GM12891 (cell line): ENCODE measurements at regions not wholly inside any gene's neighbourhood (a gene's known extent, or its start where the extent isn't known, plus 50 kb on each side); places are given as distances from the start of the nearest gene placed in this dataset.

Source experiments
- DNase-seq: peaks from one replicate; pipeline ENCODE4 v3.0.0; 2011; ENCODE audit warnings: low spot score; ENCODE audit not compliant: insufficient read length
- FAIRE-seq: peaks from 2 replicates; lab custom pipeline; 2011; peaks lifted over from hg19 to GRCh38; lab: Jason Lieb, UNC
- PAX5 ChIP-seq: IDR thresholded peaks from 2 replicates; pipeline ENCODE4 v1.6.1; 2011; ENCODE audit warnings: low read length, moderate library complexity, mild to moderate bottlenecking; ENCODE audit not compliant: insufficient read depth, severe bottlenecking
- POLR2A ChIP-seq: IDR thresholded peaks from 2 replicates; pipeline ENCODE4 v1.6.1; 2011; ENCODE audit warnings: low read depth, low read length, control low read depth
- POLR2AphosphoS5 ChIP-seq: IDR thresholded peaks from 2 replicates; pipeline ENCODE4 v1.6.1; 2011; ENCODE audit warnings: low read depth, low read length, control low read depth
- POU2F2 ChIP-seq: IDR thresholded peaks from 2 replicates; pipeline ENCODE4 v1.6.1; 2011; ENCODE audit warnings: low read depth, mild to moderate bottlenecking, control low read depth, low read length, moderate library complexity
- SPI1 ChIP-seq: IDR thresholded peaks from 2 replicates; pipeline ENCODE4 v1.6.1; 2011; ENCODE audit warnings: low read depth, low read length, control low read depth
- TAF1 ChIP-seq: IDR thresholded peaks from 2 replicates; pipeline ENCODE4 v1.6.1; 2011; ENCODE audit warnings: low read depth, low read length, control low read depth

DNA sequence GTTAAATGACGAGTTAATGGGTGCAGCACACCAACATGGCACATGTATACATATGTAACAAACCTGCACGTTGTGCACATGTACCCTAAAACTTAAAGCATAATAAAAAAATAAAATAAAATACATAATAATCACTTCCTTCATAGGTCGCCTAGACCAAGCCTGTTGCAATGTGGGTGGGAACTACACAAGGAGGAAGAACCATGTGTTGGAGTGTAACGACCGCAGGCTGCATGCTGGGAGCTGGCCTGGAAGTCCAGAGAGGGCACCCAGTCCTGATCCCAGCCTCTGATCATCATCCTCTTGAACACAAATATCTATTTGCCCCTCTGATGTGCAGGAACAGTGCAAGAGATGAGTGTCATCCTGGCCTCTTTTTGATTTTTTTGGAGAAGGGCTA lies 224.7 kb upstream of the ASIC2 start:
- DNase-seq (no peak), FAIRE-seq (no peak)
- TF ChIP-seq POLR2AphosphoS5, result no peak
- TF ChIP-seq POU2F2, result no peak
- TF ChIP-seq TAF1, result no peak
- TF ChIP-seq POLR2A, result no peak
- TF ChIP-seq SPI1, result no peak
- TF ChIP-seq PAX5, result no peak

DNA sequence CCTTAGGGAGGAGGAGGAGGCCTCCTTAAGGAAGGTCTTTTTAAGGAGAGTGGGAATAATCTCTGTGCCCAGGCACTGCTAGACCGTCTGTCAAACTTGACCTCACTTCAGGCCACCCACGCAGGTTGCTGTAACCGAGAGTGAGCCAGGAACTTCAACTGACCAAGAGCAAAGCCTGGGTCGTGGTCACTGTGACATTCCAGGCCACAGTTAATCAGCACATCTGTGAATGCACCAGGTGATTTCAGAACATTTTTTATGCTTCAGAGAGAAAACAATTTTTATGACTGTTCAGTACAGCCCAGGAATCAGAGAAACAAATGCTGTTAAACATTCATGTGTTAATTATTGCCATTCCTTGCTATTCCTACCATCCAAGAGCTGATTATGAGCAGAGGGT lies 226.6 kb upstream of the ASIC2 start:
- DNase-seq (no peak), FAIRE-seq (no peak)
- TF ChIP-seq POU2F2 (no peak), PAX5 (no peak), POLR2AphosphoS5 (no peak), POLR2A (no peak), TAF1 (no peak), SPI1 (no peak)

DNA sequence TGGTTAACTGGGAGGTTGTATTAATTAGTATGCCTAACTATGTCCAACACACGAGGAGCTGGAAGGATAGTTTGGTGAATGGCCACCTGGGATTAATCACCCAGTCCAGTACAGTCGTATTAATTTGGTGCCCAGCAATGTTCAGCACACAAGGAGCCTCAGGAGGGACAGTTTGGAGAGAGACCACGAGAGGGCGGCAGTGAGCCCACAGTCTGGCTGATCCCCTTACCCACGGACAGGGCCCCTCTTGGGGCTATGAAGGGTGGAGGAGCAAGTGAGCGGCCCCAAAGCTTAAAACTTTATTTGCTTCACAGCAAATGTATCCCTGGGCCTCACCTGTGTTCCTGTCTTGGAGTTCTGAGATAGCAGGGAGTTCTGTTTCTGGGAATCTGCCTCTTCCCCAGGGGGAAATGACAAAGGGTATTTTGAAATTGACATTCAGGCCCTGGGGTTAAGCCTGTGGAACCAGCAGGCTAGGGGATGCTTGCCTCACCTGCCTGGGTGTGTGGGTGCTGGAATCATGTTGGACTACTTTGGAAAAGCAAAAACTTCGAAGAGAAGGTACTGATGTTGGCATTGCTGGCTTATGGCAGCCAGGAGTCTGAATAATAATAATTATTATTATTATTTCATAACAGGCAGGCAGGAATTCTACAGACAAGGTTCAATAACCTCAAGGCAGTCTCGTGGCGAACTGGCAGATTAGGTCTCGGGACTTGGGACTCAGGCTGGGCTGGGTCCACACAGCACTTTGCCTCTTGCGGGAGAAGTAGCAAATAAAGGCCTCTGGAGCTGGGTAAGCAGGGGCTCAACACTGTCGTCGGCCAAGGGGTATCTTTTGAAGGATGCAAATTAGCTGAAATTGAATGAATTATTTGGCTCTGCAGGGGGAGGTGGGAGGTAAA lies 227.6 kb upstream of the ASIC2 start:
- FAIRE-seq, result peak; percentile 33
- TF ChIP-seq POLR2A (no peak), POLR2AphosphoS5 (no peak), TAF1 (no peak), SPI1 (no peak), PAX5 (no peak), POU2F2 (no peak)
- peak; percentile 65 for DNase-seq

DNA sequence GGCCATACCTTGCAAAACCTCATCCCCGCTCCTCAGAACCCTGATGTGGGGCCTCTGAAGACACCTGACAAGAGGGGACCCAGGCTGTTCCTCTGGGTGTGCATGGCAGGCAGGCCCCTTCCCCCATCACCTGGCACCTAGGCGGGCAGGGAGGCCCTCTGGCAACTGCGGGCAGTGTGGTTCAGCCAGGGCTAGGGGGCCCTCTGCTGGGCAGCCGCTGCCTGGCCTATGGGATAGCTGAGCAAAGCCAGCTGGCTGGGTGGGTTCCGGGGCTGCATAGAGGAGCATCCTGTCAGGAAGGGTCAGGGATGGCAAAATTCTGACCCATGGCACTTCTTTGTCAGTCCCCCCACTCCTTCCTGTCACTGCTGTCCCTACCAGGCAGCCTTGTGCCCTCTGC lies 228.7 kb upstream of the ASIC2 start:
- FAIRE-seq (no peak), DNase-seq (no peak)
- TF ChIP-seq PAX5 (no peak), POLR2AphosphoS5 (no peak), POU2F2 (no peak), TAF1 (no peak), POLR2A (no peak), SPI1 (no peak)

DNA sequence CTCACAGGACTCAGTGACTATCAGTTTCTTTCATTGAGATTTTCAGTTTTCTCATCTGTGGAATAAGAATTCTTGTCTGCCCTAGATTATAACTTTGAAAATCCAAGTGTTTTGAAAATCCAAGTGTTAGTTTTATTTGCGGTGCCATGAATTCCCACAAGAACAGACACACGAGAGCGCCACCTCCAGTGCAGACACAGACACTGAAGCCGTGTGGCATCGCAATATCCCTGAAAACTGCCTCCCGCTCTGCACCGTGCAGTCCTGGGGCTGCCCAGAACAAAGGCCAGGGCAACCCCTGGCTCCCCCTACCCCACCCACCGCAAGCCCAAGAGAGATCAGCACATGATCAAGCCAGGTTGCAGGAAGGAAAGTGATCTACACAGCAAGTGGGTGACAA lies 229.5 kb upstream of the ASIC2 start:
- FAIRE-seq, result no peak
- DNase-seq, result no peak
- TF ChIP-seq PAX5 (no peak), POLR2A (no peak), SPI1 (no peak), TAF1 (no peak), POU2F2 (no peak), POLR2AphosphoS5 (no peak)

DNA sequence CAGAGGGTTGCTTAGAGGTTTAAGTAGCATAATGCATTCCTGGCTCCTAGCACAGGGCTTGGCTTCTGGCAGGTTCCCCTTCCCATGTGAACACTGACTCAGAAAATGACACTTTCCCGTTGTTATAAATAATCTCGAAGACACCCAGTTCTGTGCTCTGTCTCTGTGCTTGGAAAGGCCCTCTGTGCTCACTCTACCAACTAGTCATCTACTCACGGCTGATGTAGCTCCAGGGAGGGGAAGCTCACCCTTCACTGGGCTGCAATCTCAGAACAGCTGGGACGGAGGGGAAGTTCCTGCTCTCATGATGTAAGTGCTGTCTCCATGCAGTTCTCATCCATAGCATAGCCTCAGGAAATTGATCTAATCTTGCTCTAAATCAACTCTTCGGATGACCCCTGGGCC lies 230.5 kb upstream of the ASIC2 start:
- TF ChIP-seq POLR2A (no peak), POU2F2 (no peak), TAF1 (no peak)
- no peak for FAIRE-seq
- no peak for DNase-seq

DNA sequence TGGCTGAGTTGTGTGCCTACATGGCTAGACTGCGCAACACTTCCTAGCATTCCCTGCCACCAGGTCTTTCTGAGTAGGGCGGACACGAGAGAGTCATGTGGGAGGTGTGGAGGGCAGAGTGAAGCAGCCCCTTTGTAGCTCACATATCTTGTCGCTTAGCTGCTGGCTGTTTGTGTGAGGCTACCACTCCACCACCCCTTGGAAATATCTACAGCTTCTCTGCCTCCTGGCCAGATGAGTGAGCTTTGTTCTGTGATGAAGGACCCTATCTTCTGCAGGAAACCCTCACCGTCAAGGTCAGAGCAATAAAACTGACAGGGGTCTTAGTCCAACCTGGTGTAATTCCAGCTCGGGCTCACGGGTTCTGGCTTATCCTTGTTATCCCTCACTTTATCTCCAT lies 232.1 kb upstream of the ASIC2 start:
- DNase-seq, result no peak
- FAIRE-seq, result no peak
- no peak for TF ChIP-seq PAX5
- no peak for TF ChIP-seq TAF1
- no peak for TF ChIP-seq POU2F2
- TF ChIP-seq POLR2AphosphoS5, result no peak
- no peak for TF ChIP-seq SPI1
- no peak for TF ChIP-seq POLR2A

DNA sequence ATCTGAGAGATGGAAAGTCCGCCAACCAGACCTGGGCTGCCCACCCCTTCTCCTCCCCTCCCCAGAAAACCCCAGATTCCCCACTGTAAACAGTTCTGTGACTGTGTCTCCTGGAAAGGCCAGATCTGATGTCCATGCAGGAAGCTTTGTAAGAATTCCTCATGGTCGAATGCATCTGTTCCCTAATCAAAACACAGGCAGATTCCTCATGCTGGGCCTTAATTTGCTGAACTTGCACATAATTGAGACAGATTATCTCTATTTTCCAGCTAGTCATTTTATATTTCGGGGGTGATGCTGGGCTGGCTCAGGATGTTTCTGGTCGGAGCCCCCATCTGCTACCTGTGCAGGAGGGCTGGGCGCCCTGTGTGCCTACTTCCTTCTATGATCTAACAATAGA lies 233.6 kb upstream of the ASIC2 start:
- TF ChIP-seq POLR2A, result no peak
- no peak for TF ChIP-seq TAF1
- TF ChIP-seq PAX5, result no peak
- no peak for TF ChIP-seq POLR2AphosphoS5
- no peak for TF ChIP-seq SPI1
- no peak for TF ChIP-seq POU2F2
- no peak for DNase-seq
- FAIRE-seq, result no peak

DNA sequence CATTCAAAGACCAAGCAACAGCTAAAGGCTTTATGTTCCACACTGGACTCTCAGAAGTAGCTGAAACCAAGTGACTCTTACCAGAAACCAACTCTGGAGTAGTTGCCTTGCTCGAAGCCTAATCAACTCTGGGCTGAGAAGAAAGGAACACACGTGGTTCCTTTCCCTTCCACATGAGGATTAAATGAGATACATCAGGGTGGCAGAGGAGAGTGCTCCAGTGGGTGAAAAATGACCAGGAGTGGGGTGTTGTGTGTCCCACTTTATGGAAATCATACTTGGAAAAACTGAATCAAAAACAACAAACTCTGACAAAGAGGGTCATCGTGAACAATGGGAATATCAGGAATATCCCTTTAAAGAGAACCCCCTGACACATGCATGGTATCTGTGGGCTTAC lies 234.2 kb upstream of the ASIC2 start:
- no peak for TF ChIP-seq POLR2AphosphoS5
- no peak for DNase-seq
- no peak for FAIRE-seq

DNA sequence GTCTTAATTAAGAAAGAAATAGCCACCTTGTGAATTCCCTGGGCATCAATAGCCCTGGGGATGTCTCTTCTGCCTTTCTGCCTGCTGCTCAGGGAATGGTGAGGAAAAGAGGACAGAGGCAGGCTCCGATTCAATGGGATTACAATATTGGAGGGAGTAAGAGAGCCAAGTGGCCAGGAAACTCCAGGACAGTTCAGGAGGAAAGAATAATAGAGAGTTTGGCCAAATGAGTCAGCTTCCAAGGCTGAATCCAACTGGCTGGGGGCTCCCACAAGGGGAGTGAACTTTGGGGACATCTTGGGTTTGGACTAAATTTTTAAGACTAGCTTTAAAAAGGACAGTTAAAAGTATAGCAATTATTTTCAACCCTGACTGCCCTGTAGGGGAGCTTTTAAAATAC lies 235.8 kb upstream of the ASIC2 start:
- DNase-seq (no peak), FAIRE-seq (no peak)
- TF ChIP-seq TAF1 (no peak), POLR2AphosphoS5 (no peak), SPI1 (no peak), POU2F2 (no peak), POLR2A (no peak), PAX5 (no peak)

DNA sequence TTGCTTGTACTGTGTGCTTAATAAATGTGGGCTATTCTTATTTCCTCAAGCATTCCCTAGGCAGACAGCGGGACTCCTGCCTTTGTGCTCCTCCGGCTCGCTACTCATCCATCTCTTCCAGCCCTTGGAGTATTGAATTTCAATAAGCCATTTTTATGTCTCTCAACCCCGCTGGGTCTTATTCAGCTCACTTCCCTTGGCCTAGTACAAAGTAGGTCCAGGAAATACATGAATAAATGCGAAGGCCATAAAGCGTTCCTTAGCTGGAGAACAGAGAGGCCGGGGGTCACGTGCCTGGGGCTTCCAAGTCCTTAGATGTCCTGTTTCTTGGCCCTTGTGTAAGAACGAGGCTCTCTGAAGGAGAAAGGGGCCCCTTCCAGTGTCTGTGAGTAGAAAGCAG lies 236.7 kb upstream of the ASIC2 start:
- DNase-seq (no peak), FAIRE-seq (no peak)
- TF ChIP-seq POLR2A (no peak), TAF1 (no peak), SPI1 (no peak), POU2F2 (no peak), POLR2AphosphoS5 (no peak), PAX5 (no peak)
